ENCODE measurements at regions not wholly inside any gene's neighbourhood (a gene's known extent, or its start where the extent isn't known, plus 50 kb on each side); places are given as distances from the start of the nearest gene placed in this dataset.
"Not testable (repeated sequence)": the region's sequence is repeated elsewhere in the genome, so short reads cannot be mapped to it uniquely, and the experiment has no call there.

DNA sequence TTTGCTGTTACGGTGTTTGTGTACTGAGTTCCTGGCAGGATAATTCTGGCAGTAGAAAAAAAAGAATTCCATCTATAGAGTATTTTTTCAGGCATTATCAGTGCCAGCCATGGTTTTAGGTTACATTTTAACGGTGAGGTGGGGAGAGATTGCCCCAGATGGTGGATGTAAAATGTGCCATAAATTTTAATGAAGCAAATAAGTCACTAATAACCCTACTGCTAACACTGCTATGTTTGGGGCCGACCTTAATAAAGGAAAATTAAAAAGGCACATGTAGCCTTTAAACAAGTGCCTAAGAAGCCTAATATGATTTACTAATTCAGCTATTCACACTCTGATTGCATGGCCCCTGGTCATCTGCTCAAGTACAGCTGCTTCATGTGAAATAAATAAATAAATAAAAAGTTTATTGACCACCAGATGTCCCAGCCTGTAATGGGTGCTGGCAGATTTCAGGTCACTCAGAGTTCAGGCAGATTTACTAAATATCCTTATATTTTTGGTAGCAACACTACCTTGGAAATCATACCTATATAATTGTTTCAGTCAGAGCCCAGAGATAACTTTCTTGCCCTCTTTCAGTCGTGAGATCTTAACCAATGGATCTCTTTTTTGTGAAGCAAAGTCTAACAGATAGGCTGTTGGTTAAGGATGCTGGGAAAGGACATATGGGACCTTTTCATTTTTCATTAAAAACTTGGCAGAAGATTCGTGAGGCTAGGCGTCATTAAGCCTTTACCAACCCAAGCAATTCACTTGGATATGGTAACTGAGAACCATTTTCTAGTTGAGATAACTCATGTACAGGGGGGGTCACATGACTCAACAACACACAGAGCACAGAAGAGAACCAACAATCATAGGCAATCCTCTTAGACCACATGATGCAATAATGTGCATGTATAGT is 495.0 kb upstream of the NRSN1 start:
- peak; percentile 23 for DNase-seq

DNA sequence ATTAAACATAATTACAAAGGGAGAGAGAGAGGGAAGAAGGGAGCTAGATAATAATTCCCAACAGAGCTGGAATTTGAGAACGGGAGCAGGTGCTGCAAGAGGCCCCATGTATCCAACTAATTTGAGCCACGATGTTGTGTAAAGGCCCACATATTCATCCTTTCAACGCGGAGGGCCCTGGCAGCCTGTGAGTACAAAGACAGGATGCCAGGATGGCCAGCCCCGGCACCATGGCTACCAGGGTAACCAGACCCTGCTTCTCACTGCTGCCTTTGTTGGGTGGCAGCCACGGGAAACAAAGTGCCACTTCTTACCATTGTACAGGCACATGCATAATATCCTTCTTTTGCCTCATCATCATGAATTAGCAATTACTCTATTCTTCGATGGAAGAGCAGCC is 492.0 kb upstream of the NRSN1 start:
- peak; percentile 94 for DNase-seq

DNA sequence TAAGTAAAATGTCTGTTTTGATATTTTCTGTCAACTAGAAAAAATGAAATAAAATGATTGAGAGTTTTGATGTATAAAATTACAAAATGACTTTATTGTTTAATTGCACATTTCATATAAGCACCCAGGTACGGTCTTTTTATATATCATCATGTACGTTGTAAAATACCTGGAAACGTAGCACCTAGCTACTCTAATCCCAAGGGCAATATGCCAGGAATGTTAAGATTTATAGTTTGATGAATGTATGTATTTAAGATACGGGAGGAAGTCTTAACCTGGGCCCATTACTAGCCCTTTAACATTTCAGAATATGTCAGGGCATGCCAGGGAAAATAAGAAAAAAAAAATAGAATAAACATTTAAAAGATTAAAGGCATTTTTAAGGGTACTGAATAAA is 490.9 kb upstream of the NRSN1 start:
- DNase-seq: no peak

- no peak for DNase-seq
These were observed 488.7 kb upstream of the NRSN1 start for GRCh38 chr6:23637296-23637695.

GRCh38 chr6:23642849-23643248 is 483.2 kb upstream of the NRSN1 start:
- DNase-seq: no peak

- DNase-seq: peak; percentile 34
These were observed 479.0 kb upstream of the NRSN1 start for GRCh38 chr6:23647045-23647444.

DNA sequence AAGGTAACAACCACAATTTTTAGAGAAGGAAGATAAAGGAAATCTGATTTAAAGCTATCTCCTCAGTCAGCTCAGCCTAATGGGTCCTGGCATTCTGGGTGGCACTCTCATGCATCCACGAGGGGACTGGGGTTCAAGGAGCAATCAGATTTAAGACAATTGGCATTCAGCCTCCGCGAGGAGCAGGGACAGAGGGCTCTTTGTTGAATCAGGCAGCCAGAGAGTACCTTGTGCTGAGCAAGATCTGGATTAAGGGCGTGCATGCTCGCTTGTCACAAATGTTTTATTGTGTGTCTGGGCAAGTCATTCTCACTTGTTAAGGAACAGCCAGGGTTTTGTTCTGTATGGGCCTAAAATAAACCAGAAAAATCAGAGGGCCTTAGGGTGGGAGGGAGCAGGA is 475.3 kb upstream of the NRSN1 start:
- no peak for DNase-seq

DNA sequence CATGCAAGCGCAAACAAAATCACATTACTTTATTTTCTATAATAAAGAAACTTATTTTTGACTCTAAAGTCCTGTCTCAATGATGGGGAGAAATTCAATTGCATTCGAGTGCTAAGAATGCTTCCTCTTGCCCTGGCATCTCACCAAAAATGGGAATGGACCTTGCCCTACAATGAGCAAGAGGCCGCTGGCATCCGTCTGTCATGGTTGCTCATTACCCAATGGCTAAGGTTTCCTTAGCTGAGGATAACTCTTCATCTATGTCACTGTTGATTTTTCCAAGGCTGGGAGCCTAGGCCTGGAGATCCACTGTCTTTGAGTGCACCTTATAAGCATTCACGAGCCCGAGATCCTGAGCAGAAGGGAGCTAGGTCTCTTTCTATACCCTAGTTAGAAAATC is 471.3 kb upstream of the NRSN1 start:
- DNase-seq: no peak

DNA sequence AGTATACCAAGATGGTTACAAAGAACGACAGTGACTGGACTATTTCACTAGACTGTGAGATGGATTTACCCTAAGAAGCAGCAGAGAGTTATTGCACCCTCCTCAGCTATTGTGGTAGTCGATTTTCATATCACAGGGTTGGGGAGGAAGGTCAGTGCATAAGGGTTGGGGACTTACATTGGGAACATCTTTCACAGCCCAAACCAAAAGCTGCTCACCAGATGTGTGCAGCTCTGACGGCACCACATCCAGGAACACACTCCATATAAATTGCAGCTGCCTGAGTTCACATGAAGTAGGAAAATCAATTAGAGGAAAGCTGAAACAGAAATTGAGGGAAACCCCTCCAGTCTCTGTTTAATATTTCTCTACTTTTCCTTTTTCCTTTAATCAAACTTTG is 470.5 kb upstream of the NRSN1 start:
- DNase-seq: peak; percentile 7

- peak; percentile 75 for DNase-seq
These were observed 469.5 kb upstream of the NRSN1 start for GRCh38 chr6:23656255-23657194.

DNA sequence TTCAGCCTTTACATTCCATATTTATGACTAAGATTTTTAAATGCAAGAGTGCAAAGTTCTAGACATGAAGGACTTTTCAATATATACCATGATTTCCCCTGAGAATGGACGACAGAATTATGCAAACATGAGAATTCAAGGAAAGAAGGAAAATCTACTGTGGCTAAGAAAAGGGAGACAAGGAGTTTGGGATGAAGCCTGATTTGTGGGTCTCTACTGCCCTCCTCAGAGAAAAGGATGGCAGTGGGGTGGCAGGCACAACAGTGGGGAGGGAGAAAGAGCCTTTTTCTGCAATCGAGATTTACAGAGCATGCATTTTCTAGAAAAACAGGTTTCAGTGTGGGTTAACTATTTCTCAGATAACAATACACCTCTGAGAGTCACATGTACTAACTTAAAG is 466.9 kb upstream of the NRSN1 start:
- no peak for DNase-seq

GRCh38 chr6:23661549-23661948 is 464.5 kb upstream of the NRSN1 start:
- no peak for DNase-seq

GRCh38 chr6:23663096-23663495 is 462.9 kb upstream of the NRSN1 start:
- no peak for DNase-seq

DNA sequence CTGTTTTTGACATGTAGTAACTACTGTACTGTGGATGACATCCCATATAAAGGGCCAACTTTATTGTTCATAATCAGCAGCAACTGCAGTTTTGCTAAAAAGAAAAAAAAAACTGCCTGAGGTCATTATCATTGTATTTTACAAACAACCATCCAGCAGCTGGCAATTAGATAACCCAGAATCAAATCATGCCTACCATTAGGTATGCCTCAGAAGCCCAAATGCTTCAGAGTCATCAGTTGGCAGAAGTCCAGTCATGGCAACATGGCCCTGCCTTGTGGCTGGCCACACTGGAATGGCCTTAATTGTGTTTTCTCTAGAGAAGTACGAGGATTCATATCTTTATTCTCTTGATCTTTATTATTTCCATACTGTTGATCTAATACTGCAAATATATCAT is 462.4 kb upstream of the NRSN1 start:
- DNase-seq: no peak

- not testable (repeated sequence) for DNase-seq
These were observed 460.1 kb upstream of the NRSN1 start for GRCh38 chr6:23665911-23666310.

DNA sequence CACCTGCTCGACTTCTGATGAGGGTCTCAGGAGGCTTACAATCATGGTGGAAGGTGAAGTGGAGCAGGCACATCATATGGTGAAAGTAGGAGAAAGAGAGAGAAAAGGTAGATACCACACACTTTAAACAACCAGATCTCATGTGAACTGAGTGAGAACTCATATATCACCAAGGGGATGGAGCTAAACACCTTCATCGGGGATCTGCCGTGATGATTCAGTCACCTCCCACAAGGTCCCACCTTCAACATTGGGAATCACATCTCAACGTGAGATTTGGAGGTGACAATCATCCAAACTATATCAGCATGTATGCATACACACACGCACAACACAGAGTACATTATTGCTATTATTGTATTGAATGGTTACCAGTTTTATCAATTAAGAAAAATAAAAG is 453.3 kb upstream of the NRSN1 start:
- no peak for DNase-seq

DNA sequence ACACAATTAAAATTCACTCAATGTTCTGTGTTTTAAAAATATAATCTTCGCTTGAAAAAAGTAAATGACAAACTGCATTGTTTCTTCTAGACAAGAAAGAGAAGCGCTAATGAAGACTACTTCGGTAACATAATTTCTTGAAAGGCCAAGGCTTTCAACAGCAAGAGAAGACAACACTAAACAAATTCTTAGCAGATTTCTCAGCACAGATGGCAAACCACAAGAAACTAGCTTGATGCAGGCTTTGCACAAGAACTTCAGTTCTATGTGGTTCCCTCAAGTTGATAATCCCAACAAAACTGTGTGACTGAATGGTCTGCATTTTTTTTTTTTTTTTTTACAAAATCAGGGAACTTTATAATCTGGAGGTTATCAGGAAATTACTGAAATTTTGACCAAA is 447.4 kb upstream of the NRSN1 start:
- no peak for DNase-seq

GRCh38 chr6:23681743-23682142 is 444.3 kb upstream of the NRSN1 start:
- no peak for DNase-seq

- no peak for DNase-seq
These were observed 437.4 kb upstream of the NRSN1 start for GRCh38 chr6:23688650-23689049.

DNA sequence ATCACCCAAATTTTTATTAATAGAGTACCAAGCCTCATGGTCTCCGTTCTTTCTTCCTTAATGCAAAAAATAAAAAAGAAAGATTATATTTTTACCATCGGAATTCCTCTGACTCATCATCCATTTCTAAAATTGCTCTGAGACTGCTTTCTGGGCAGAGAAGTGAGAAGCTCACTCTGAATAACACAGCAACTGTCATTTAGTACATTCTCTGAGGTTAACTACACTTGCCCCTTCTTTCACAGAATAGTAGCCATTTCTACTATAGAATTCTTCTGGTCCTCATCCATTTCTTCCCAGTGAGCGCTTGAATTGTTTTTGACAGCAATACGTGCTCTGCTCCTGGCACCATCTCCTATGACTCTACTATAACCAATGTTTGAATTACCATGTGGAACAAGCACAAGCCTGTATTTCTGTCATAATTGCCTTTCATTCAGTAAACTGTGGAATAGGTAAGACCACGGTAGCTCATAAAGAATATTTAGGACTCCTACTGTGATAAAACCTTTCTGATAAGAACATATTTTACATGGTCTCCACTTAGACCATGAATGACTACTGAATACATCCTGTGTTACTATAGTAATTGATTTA is 435.5 kb upstream of the NRSN1 start:
- DNase-seq: peak; percentile 93

GRCh38 chr6:23692184-23692583 is 433.8 kb upstream of the NRSN1 start:
- no peak for DNase-seq

DNA sequence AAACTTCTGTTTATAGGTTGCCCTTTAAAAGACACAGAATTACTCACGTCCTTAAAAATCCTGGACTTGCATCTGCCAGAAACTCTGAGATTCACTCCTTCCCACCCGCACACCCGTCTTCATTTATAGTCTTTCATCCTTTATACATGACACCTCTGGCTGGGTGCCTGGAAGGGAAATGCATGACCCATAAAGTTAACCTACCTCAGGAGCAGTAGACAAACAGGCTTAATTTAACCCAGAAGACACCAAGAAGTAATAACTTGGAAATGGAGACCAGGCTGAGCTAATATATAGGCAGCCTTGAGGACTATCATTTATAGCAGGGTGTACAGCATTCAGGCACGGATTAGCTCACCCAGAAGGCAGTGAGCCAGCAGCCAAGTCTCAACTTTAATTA is 429.0 kb upstream of the NRSN1 start:
- DNase-seq: no peak

DNA sequence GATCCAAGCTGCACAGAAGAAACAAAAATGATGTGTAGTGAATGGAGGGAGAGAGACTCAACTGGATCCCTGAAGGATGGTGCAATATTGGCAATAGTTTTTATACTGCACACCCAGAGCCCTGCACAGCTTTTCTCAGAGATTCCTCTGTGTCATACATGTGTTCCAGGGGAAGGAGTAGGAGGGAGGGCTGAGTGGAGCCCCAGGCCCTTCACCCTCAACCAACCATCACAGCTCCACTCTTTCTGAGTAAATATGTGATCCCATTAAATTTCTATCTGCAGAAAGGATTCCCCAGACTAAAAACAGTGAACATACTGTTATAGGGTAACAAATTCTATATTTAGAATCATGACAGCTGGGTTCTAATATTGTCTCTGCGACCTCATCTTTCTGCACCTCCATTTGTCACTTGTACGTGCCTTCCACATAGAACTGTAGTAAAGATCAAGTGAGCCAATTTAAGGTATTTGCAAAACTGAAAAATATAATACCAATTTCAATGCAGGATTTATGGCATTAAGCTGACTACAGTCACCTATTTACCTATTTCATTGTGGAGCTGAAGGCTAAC is 421.4 kb upstream of the NRSN1 start:
- no peak for DNase-seq

Data from DMS153 (cell line).